WTC11 (cell line): ENCODE measurements at regions not wholly inside any gene's neighbourhood (a gene's known extent, or its start where the extent isn't known, plus 50 kb on each side); places are given as distances from the start of the nearest gene placed in this dataset.

Experiments
- CREM ChIP-seq: sonication (generic); formaldehyde crosslinking; IDR thresholded peaks from 2 replicates; pipeline ENCODE4 v1.8.1; 2022; ENCODE audit warnings: mild to moderate bottlenecking, missing genetic modification reagents, moderate library complexity
- FOXJ3 ChIP-seq: sonication (generic); formaldehyde crosslinking; IDR thresholded peaks from 2 replicates; pipeline ENCODE4 v1.9.0; 2021; ENCODE audit warnings: missing genetic modification reagents, mild to moderate bottlenecking, borderline replicate concordance
- JUN ChIP-seq: sonication (generic); formaldehyde crosslinking; IDR thresholded peaks from 2 replicates; pipeline ENCODE4 v1.8.0; 2023; ENCODE audit warnings: mild to moderate bottlenecking, missing genetic modification reagents
- NR3C1 ChIP-seq: sonication (generic); formaldehyde crosslinking; conservative IDR thresholded peaks from 2 replicates; pipeline ENCODE4 v1.8.1; 2023; ENCODE audit warnings: low read depth, mild to moderate bottlenecking, missing genetic modification reagents
- SP1 ChIP-seq: sonication (generic); formaldehyde crosslinking; conservative IDR thresholded peaks from 2 replicates; pipeline ENCODE4 v1.8.1; 2022; ENCODE audit warnings: missing genetic modification reagents
- ZNF138 ChIP-seq: sonication (generic); formaldehyde crosslinking; conservative IDR thresholded peaks from 2 replicates; pipeline ENCODE4 v1.8.1; 2022; ENCODE audit warnings: mild to moderate bottlenecking, moderate library complexity, missing genetic modification reagents
- TF ChIP-seq, protein P1 (sequence below): sonication (generic); formaldehyde crosslinking; conservative IDR thresholded peaks from 2 replicates; pipeline ENCODE4 v1.8.1; 2023; ENCODE audit warnings: mild to moderate bottlenecking, low read depth, missing genetic modification reagents, moderate library complexity
- TF ChIP-seq, protein P2 (sequence below): fragments of 200-600 bp; IDR thresholded peaks from 2 replicates; pipeline ENCODE4 v1.8.0; 2022; ENCODE audit warnings: antibody characterized with exemption
- TF ChIP-seq, protein P3 (sequence below): sonication (generic); formaldehyde crosslinking; IDR thresholded peaks from 2 replicates; pipeline ENCODE4 v1.8.1; 2022; ENCODE audit warnings: missing genetic modification reagents, borderline replicate concordance
- TF ChIP-seq, protein P4 (sequence below): sonication (generic); formaldehyde crosslinking; IDR thresholded peaks from 2 replicates; pipeline ENCODE4 v1.8.0; 2022; ENCODE audit warnings: mild to moderate bottlenecking, missing genetic modification reagents
- TF ChIP-seq, protein P5 (sequence below): sonication (generic); formaldehyde crosslinking; IDR thresholded peaks from 2 replicates; pipeline ENCODE4 v1.8.1; 2022; ENCODE audit warnings: low read depth, missing genetic modification reagents, borderline replicate concordance

DNA sequence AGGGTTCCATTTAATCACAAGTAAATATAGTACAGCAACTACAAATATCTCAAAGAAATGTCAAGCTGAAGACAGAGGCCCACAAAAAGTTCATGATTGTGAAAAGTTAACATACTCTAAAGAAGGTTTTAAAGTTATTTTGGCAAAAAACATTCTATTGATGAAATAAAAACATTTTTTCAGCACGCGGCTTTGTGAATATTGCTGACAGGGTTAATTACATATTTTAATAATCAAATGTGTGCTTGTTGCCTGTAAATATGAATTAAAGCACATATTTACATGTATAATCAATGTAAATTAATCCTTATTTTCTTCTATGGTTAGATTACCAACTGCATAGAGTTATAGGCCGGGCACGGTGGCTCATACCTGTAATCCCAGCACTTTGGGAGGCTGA lies 328.1 kb downstream of the MZT1 start:
- TF ChIP-seq, protein P1, sequence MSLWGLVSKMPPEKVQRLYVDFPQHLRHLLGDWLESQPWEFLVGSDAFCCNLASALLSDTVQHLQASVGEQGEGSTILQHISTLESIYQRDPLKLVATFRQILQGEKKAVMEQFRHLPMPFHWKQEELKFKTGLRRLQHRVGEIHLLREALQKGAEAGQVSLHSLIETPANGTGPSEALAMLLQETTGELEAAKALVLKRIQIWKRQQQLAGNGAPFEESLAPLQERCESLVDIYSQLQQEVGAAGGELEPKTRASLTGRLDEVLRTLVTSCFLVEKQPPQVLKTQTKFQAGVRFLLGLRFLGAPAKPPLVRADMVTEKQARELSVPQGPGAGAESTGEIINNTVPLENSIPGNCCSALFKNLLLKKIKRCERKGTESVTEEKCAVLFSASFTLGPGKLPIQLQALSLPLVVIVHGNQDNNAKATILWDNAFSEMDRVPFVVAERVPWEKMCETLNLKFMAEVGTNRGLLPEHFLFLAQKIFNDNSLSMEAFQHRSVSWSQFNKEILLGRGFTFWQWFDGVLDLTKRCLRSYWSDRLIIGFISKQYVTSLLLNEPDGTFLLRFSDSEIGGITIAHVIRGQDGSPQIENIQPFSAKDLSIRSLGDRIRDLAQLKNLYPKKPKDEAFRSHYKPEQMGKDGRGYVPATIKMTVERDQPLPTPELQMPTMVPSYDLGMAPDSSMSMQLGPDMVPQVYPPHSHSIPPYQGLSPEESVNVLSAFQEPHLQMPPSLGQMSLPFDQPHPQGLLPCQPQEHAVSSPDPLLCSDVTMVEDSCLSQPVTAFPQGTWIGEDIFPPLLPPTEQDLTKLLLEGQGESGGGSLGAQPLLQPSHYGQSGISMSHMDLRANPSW (CRISPR knock-in tag): no peak
- TF ChIP-seq SP1: no peak
- no peak for TF ChIP-seq NR3C1 (CRISPR knock-in tag)
- no peak for TF ChIP-seq JUN
- TF ChIP-seq, protein P2, sequence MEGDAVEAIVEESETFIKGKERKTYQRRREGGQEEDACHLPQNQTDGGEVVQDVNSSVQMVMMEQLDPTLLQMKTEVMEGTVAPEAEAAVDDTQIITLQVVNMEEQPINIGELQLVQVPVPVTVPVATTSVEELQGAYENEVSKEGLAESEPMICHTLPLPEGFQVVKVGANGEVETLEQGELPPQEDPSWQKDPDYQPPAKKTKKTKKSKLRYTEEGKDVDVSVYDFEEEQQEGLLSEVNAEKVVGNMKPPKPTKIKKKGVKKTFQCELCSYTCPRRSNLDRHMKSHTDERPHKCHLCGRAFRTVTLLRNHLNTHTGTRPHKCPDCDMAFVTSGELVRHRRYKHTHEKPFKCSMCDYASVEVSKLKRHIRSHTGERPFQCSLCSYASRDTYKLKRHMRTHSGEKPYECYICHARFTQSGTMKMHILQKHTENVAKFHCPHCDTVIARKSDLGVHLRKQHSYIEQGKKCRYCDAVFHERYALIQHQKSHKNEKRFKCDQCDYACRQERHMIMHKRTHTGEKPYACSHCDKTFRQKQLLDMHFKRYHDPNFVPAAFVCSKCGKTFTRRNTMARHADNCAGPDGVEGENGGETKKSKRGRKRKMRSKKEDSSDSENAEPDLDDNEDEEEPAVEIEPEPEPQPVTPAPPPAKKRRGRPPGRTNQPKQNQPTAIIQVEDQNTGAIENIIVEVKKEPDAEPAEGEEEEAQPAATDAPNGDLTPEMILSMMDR: no peak
- TF ChIP-seq, protein P3, sequence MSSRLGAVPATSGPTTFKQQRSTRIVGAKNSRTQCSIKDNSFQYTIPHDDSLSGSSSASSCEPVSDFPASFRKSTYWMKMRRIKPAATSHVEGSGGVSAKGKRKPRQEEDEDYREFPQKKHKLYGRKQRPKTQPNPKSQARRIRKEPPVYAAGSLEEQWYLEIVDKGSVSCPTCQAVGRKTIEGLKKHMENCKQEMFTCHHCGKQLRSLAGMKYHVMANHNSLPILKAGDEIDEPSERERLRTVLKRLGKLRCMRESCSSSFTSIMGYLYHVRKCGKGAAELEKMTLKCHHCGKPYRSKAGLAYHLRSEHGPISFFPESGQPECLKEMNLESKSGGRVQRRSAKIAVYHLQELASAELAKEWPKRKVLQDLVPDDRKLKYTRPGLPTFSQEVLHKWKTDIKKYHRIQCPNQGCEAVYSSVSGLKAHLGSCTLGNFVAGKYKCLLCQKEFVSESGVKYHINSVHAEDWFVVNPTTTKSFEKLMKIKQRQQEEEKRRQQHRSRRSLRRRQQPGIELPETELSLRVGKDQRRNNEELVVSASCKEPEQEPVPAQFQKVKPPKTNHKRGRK (CRISPR knock-in tag): no peak
- TF ChIP-seq, protein P4, sequence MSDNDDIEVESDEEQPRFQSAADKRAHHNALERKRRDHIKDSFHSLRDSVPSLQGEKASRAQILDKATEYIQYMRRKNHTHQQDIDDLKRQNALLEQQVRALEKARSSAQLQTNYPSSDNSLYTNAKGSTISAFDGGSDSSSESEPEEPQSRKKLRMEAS: no peak
- TF ChIP-seq, protein P5, sequence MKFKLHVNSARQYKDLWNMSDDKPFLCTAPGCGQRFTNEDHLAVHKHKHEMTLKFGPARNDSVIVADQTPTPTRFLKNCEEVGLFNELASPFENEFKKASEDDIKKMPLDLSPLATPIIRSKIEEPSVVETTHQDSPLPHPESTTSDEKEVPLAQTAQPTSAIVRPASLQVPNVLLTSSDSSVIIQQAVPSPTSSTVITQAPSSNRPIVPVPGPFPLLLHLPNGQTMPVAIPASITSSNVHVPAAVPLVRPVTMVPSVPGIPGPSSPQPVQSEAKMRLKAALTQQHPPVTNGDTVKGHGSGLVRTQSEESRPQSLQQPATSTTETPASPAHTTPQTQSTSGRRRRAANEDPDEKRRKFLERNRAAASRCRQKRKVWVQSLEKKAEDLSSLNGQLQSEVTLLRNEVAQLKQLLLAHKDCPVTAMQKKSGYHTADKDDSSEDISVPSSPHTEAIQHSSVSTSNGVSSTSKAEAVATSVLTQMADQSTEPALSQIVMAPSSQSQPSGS: no peak
- TF ChIP-seq FOXJ3: no peak
- TF ChIP-seq CREM (CRISPR knock-in tag): no peak
- TF ChIP-seq ZNF138: no peak
